ENCODE measurements at regions not wholly inside any gene's neighbourhood (a gene's known extent, or its start where the extent isn't known, plus 50 kb on each side); places are given as distances from the start of the nearest gene placed in this dataset.
A peak's percentile ranks its signal among the peaks of the same experiment; 100 is the strongest.
"Not testable (repeated sequence)": the region's sequence is repeated elsewhere in the genome, so short reads cannot be mapped to it uniquely, and the experiment has no call there.

DNA sequence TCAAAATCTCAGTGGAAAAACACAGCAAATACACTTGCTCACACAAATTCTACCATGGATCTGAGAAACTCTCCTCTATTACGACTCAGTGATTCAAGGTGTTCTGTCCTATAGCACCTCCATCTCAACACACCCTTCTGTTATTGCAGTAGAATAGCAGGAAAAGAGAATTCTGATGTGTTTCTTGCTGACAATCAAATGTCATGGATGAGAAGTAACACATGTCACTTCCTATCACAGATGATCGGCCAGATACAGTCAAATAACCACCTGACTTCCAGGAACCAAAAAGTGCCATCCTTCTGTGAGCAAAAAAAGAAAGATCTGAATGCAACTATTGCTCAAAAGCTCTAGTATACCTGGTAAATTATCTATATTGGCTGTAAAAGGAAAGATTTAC lies 734.2 kb upstream of the GBE1 start:
- no peak for DNase-seq

GRCh38 chr3:82494977-82495489 lies 733.6 kb upstream of the GBE1 start:
- DNase-seq = peak; percentile 7

GRCh38 chr3:82493858-82494257 lies 732.4 kb upstream of the GBE1 start:
- no peak for DNase-seq

- no peak for DNase-seq
Observed at GRCh38 chr3:82475306-82475705, 713.9 kb upstream of the GBE1 start.

DNA sequence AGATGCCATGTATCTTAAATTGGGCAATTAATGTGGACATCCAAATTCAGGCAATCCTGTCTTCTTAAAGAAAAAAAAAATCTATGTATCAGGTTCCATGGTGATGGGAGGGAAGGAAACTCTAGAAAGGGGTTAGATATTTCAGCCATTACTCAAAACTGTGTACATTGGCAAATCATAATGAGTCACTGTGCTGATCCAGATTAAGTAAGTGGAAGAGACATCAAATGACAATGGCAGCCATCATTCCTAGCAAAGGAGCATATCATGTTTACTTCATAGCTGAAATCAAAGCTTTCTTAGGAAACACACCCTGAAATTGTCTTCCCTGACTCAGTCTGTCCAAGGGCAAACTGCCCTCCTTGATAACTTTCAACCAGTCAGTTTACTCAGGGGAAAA lies 713.3 kb upstream of the GBE1 start:
- DNase-seq = no peak

DNA sequence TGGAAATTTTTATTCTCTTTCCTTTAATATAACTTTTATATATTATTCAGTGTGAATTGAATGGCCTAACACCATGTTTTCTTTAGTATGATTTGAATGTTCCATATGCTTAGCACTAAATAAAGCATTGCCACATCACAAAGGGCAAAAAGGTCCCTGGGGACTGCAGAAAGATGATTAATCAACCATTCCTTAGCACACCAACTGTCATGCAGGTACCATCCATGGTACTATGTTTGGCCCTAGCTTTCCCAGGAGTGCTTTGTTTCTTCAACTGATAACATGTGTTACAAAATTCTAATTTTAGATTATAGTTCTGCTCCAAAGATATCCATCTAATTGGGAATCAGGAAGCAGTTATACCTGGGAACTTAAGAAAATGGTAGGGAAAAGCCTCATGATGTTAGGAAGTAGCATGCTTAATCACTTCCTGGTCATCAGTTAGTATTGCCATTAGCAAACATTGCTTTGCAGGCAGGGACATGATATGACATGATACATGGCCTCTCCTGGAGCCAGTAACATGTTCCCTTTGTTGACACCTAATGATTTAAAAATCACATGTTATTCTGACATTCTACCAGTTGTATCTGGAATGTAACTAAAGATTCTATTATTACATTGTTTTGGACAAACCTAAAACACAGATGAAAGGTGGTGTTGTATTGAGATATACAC lies 712.6 kb upstream of the GBE1 start:
- no peak for DNase-seq

DNA sequence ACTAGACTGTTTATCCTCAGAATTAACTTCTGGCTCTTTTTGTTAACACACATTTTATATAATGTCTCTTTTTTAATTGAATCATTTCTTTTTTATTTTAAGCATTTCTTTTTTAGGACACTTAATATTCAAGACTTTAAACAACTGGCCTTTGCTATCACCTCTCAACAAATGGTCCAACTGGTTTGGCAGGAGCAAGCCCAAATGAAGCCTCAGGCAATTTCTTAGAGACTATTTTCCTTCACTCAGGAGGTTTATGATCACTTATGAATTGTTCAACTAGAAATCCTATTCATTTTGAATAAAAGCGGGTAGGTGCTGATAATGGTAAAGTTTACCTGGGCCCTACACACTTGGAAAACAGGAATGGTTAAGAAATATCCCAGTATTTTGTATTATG lies 705.6 kb upstream of the GBE1 start:
- DNase-seq = no peak

DNA sequence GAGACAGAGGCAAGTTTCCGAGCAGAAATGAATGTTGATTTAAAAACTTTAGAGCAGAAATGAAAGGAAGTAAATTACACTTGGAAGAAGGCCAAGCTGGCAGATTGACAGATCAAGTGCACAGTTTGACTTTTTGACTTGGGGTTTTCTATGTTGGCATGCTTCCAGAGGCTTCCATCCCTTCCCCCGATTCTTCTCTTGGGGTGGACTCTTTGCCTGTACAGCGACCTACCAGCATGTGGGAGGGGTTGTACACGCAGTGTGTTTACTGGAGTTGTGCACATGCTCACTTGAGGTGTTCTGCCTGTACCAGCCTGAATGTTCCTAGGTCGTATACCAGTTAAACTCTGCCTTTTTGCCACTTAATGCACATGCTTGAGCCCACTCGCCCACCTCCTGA lies 701.5 kb upstream of the GBE1 start:
- DNase-seq = no peak

GRCh38 chr3:82461049-82461889 lies 699.8 kb upstream of the GBE1 start:
- DNase-seq = no peak

DNA sequence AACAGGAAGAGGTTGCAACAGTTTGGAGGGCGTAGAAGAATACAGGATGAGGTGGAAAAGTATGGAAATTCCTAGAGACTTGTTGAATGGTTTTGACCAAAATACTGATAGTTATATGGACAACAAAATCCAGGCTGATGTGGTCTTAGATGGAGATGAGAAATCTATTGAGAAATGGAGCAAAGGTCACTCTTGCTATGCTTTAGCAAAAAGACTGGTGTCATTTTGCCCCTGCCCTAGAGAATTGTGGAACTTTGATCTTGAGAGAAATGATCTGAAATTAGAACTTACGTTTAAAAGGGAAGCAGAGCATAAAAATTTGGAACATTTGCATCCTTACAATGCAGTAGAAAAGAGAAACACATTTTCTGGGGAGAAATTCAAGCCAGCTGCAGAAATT lies 686.9 kb upstream of the GBE1 start:
- no peak for DNase-seq

DNA sequence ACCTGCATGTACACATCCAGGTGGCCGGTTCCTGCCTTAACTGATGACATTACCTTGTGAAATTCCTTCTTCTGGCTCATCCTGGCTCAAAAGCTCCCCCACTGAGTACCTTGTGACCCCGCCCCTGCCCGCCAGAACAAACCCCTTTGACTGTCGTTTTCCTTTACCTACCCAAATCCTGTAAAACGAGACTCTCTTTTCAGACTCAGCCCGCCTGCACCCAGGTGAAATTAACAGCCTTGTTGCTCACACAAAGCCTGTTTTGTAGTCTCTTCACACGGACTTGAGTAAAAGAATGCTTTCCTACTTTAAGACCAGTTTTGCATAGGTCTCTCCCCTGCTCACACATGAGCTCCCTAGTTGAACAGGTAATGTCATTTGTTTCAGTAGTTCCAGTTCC lies 667.4 kb upstream of the GBE1 start:
- DNase-seq = not testable (repeated sequence)

DNA sequence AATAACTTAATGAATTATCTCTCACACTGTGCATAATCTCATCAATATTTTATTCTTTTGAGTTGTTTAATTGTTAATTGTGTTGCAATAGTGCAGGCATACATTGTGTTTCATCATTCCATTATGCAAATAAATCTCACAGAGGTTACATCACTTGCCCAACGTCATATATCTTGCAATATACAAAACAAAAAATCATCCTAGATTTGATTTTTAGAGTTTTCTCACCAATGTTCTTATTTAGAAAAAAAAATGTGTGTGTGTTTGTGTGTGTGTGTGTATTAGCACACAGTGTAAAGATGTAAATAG lies 662.5 kb upstream of the GBE1 start:
- DNase-seq = no peak

DNA sequence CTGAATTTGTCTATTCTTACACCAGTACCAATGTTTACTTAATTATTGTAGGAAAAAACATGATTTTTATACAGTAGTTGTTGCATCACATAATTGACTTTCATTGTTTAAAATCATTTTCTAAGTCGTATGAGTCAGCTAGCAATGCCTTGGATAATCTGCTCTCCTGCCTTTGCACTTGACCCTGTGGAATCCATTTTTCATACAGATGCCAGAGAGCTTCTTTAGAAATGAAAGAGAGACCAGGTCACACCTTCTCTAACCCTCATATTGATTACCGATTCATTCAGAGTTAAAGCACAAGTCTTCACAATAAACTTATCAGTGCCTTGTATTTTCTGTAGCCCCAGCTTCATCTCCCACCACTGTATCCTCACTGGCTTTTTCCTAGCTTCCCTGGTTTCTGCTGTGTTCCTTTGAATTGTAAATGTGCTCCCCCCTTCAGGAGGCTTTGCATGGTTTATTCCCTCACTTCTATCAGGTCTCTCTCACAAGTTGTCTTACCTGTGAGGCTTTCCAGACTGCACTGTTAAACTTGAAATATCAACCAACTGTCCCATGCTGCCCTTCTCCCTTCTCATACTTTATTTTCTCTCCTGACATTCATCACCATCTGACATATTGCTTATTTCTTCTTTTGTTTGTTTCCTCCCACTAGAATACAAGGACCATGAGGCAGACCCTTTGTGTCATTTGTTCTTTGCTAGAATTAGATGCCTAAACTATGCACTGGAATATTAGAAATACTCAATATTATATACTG lies 662.0 kb upstream of the GBE1 start:
- no peak for DNase-seq

DNA sequence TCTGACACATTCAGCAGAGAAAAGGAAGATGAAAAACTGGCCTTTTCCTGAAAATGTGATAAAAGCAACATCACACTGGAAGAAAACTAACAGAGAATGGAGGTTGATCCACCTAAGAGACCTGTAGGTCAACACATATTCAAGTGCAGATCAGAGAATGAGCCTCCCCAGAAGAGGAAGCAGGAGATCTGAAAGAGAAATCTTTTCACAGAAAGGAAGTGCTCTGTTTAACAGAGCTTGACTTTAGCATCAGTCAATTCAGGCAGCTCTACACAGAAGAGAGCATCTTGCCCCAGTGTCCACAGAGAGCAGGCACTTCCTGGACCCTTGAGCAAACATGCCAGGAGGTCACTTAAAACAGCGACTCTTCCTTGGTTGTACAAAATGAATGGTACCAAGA lies 655.4 kb upstream of the GBE1 start:
- DNase-seq = no peak

- DNase-seq = no peak
Observed at GRCh38 chr3:82416349-82416748, 654.9 kb upstream of the GBE1 start.

GRCh38 chr3:82413171-82413570 lies 651.7 kb upstream of the GBE1 start:
- DNase-seq = no peak

- no peak for DNase-seq
Observed at GRCh38 chr3:82410366-82410765, 648.9 kb upstream of the GBE1 start.

DNA sequence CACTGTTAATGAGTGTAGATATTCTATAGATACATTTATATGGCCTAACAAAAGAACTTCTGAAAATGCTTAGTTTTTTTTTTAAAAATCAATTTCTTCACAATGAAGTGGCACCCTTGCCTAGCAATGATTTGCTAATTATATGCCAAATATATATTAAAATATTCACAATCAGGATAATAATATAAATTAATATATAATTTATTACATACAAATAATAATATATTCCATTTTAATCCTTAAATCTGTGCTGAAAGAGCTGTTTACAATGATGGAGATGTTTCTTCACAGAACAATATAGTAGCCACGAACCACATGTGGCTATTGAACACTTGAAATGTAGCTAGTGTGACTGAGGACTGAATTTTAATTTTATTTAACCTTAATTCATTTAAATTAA lies 648.4 kb upstream of the GBE1 start:
- no peak for DNase-seq

DNA sequence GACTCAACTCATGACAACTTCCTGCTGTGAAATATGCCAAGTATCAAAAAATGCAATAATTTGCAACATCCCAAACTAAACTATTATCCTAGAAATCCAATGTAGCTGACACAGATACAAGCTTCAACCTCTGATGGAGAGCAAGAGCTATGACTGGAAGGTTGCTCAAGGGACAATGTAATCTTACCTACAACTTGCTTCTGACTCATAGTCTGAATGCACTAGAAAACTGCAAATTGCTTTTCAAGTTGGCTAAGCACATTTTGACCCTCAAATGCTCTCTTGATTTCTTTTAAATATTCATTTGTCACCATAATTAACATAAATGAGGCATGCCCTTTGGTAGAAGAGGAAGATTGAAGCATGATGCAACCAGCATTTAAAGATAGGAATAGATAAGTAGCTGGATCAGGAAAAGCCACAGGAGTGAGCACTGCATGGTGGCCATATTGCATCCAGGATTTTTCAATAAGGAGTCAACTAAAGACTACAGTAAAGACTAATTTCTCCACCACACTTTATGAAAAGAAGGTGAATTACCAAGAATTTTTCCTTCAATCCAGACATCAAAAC lies 630.8 kb upstream of the GBE1 start:
- DNase-seq = no peak

DNA sequence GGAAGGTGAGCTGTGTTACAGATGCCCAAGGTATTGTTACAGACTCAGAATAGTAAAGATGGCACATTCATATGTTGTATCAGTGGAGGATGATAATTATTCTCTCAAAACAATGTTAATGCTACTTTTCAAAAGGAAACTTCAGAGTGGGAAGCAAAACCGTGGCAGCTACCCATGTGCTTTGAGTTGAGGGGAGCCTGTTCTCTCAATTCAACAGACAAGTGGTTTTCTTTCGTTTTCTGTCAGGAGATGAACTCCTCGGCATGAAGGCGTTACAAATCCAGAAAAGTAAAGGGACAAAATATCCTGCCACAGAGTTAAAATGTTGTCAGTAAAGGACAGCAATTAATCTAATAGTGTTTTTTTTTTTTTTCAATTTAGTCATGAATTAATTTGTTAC lies 629.4 kb upstream of the GBE1 start:
- no peak for DNase-seq

DNA sequence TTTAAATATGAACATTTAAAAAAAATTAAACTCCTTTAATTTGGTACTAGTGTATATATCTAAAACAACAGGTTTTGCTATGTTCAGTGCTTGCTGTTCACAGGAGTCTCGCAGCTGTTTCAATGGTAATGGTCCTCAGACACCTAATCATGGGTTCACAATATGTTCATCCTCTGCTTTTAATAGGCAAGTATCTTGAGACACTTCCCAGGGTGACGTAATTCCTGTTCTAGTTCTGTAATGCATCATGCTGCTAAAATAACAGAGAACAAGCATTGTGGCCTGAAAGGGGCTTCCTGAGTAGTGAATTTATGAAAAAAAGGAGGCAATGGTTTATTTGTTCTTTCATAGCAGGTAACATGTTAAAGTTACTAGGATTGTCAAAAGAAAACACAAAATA lies 625.2 kb upstream of the GBE1 start:
- no peak for DNase-seq

DNA sequence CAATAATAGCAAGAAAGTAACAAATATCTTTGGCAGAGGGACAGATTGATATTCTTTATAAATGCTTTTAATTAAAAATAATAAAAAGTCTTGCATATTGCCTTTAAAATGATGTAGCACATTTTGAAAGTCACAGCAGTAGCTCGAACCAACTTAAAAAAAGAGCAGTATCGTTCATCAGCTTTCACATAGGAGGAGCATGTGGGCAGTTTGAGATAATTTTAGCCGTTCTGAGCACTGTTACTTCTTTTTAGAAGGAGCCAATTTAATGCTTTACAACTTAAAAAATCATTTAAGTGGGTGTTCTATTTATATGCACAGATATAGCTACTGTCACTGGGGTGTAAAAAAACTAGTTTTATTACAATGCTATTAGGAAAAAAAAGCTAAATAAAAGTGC lies 622.7 kb upstream of the GBE1 start:
- DNase-seq = no peak

DNA sequence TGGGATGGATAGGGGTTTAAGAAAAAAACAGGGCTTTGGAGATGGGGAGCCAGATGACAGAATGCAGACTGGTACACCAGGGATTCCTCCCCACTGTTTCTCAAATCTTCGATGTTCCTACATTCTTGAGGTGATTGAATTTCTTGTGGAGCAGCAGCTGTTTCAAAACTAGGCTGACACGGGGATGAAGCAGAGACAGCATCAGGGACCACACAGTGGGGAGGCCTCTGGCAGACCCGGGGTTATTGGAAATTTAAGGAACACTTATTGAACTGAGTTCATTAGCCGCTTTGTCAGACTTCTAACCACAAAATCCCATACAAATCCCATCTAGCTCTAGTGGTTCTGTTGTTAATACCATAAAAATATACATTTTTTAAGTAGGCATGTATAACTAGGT lies 621.4 kb upstream of the GBE1 start:
- no peak for DNase-seq

DNA sequence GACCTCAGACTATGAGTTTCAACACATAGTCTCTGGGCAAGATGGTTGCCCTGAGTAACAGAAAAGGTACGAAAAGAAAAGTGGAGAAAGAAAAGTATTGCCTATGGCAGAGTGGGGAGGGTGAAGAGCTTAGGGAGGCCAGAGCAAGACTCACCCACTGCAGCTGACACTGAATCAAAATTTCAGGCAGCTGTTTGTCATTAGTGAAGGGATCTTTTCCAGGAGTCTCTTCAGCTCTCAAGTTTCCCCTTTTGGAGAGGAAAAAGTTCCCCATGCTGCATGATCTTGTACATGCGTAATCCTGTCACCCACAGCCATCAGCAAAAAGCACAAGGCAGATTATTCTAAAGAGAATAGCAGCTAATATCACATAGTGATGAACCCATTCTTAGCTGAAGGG lies 616.9 kb upstream of the GBE1 start:
- DNase-seq = no peak
